ENCODE measurements at regions not wholly inside any gene's neighbourhood (a gene's known extent, or its start where the extent isn't known, plus 50 kb on each side); places are given as distances from the start of the nearest gene placed in this dataset.

- H3K36me3 ChIP-seq (ENCODE audit: control insufficient read depth, insufficient read depth, low read length), result no peaks in the 10 kb centered on the region
- DNase-seq (ENCODE audit: low read depth), result no peak
- no peak overlapping the region for H3K4me3 ChIP-seq (ENCODE audit: low read depth, low read length)
- no peaks in the 10 kb centered on the region for H3K27me3 ChIP-seq (ENCODE audit: control insufficient read depth, insufficient read depth, low read length)
- no peak for TF ChIP-seq CTCF (IDR thresholded peaks at IDR 0.05; ENCODE audit: insufficient read depth, low read length, poor library complexity, severe bottlenecking)
Observed at GRCh38 chr7:21357151-21358097, 70.5 kb upstream of the SP4 start.

DNA sequence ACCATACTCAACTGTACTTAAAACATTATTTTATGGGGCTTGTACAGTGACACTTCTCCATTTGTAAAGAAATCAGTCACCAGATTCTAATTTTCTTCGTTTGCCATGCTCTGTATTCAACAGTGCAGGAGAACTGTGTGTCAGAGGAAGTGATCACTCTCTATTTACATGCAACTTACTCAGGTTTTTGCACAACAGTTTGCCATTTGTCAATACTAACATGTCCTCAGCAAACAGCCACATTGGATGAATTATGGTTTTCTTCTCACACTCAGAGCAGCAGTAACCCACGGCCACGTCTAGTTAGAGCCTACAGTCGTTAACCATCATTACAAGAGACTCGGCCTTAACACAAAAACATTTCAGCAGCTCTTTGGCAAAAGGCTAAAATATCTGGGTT, 69.2 kb upstream of the SP4 start:
- no peak for DNase-seq (ENCODE audit: low read depth)
- no peak for TF ChIP-seq CTCF (IDR thresholded peaks at IDR 0.05; ENCODE audit: insufficient read depth, low read length, poor library complexity, severe bottlenecking)
- Histone ChIP-seq H3K36me3 (ENCODE audit: control insufficient read depth, insufficient read depth, low read length) (no peaks in the 10 kb centered on the region), H3K4me3 (ENCODE audit: low read depth, low read length) (no peak overlapping the region), H3K27me3 (ENCODE audit: control insufficient read depth, insufficient read depth, low read length) (no peaks in the 10 kb centered on the region)

GRCh38 chr7:21359163-21359562, 68.7 kb upstream of the SP4 start:
- Histone ChIP-seq H3K36me3 (ENCODE audit: control insufficient read depth, insufficient read depth, low read length) (no peaks in the 10 kb centered on the region), H3K4me3 (ENCODE audit: low read depth, low read length) (no peak overlapping the region), H3K27me3 (ENCODE audit: control insufficient read depth, insufficient read depth, low read length) (no peaks in the 10 kb centered on the region)
- no peak for TF ChIP-seq CTCF (IDR thresholded peaks at IDR 0.05; ENCODE audit: insufficient read depth, low read length, poor library complexity, severe bottlenecking)
- DNase-seq (ENCODE audit: low read depth), result no peak

DNA sequence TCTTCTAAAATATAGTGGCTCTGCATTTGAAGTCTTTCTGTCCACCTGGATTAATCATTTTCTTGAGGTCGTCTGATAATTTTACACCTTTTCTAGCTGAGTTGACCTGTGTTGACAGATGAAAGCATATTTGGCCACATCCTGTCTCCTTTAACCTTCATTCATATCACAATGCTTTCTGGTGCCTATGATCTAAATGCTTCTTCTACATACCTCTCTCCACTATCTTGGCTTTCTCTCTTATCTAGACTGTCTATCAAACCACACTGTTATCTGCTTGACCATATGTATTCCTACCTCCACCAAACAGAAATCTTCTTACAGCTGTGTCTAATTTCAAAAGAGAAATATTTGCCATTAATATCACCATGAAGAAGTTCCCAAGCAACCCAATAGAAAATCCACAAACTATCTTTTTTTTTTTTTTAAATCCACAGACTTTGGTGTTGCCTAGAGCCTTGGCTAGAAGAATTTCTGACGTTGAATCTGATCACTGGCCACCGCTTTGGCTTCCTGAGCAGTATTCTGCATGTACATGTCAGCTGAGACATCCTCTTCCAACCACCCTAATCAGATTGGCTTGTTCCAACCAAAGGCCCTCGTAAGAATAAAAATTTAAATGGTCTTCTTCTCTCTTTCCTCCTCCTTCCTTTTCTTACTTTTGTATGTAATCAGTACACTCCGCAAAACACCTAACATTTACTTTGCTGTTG, 66.3 kb upstream of the SP4 start:
- DNase-seq (ENCODE audit: low read depth), result no peak
- Histone ChIP-seq H3K4me3 (ENCODE audit: low read depth, low read length) (no peak overlapping the region), H3K36me3 (ENCODE audit: control insufficient read depth, insufficient read depth, low read length) (no peaks in the 10 kb centered on the region), H3K27me3 (ENCODE audit: control insufficient read depth, insufficient read depth, low read length) (no peaks in the 10 kb centered on the region)
- no peak for TF ChIP-seq CTCF (IDR thresholded peaks at IDR 0.05; ENCODE audit: insufficient read depth, low read length, poor library complexity, severe bottlenecking)

DNA sequence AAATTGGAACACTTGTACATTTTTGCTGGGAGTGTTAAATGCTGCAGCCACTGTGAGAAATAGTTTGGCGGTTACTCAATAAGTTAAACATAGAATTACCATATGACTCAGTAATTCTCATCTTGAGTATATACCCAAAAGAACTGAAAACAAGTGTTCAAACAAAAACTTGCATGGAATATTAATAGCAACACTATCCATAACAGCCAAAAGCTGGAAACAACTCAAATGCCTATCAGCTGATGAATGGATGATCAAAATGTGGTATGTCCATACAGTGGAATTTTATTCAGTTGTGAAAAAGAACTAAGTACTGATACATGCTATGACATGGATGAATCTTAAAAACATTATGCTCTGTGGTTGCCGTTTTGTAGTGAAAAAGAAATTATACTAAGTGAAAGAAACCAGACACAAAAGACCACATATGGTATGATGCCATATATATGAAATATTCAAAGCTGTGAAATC, 63.0 kb upstream of the SP4 start:
- Histone ChIP-seq H3K27me3 (ENCODE audit: control insufficient read depth, insufficient read depth, low read length) (no peaks in the 10 kb centered on the region), H3K4me3 (ENCODE audit: low read depth, low read length) (no peak overlapping the region), H3K36me3 (ENCODE audit: control insufficient read depth, insufficient read depth, low read length) (no peaks in the 10 kb centered on the region)
- DNase-seq (ENCODE audit: low read depth), result no peak
- no peak for TF ChIP-seq CTCF (IDR thresholded peaks at IDR 0.05; ENCODE audit: insufficient read depth, low read length, poor library complexity, severe bottlenecking)
